ENCODE measurements at regions not wholly inside any gene's neighbourhood (a gene's known extent, or its start where the extent isn't known, plus 50 kb on each side); places are given as distances from the start of the nearest gene placed in this dataset.

DNA sequence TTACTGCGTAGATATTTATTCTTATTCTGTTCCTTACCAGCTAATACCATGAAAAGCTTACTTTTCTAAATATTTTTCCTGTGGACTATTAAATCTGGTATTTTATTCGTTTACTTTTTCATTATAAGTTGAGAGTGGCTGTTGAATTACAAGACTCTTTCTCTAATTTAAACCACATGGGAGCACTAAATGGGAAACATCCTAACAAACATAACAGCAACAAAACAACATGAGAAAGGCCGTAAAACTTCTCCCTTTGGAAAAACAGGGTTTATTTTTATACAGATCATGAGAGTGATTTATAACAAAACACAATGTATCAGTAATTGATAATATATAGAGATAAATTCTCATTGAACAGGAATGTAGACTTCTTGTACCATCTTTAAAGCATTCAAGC lies 1592.1 kb downstream of the EFNB2 start:
- Histone ChIP-seq H3K18ac (ENCODE audit: extremely low read depth, low read length) (no peak overlapping the region), H3K9ac (replicated peaks in 1 of 4; ENCODE audit: extremely low read depth in 1 of 4, low read depth in 3 of 4, low read length in 3 of 4) (no peak overlapping the region), H2AFZ (ENCODE audit: low read length) (no peak overlapping the region), H3K79me1 (ENCODE audit: low read depth, low read length) (no peaks in the 10 kb centered on the region), H3K56ac (replicated peaks; ENCODE audit: insufficient read length, low read depth, low read length) (no peak overlapping the region), H3K27ac (ENCODE audit: low read depth, low read length) (no peak overlapping the region), H3K23me2 (ENCODE audit: low read depth, low read length) (no peaks in the 10 kb centered on the region), H2BK20ac (ENCODE audit: low read length) (no peak overlapping the region), H2BK12ac (ENCODE audit: low read depth, low read length) (no peak overlapping the region), H3K4me3 (ENCODE audit: extremely low read depth in 1 of 4, insufficient read depth in 2 of 4, low read depth in 3 of 4, low read length in 4 of 4) (no peak overlapping the region), H3K14ac (ENCODE audit: insufficient read length) (no peak overlapping the region), H3K4me2 (ENCODE audit: insufficient read depth in 1 of 2, low read depth in 2 of 2, low read length in 2 of 2) (no peak overlapping the region), H3K4me1 (replicated peaks in 1 of 4; ENCODE audit: control insufficient read depth in 3 of 4, insufficient read depth in 4 of 4, low read length in 3 of 4) (no peaks in the 10 kb centered on the region), H2BK120ac (replicated peaks; ENCODE audit: low read depth, low read length) (no peak overlapping the region), H3K9me3 (ENCODE audit: insufficient read depth in 2 of 2, low read depth in 1 of 2, low read length in 1 of 2) (no peaks in the 10 kb centered on the region), H4K8ac (ENCODE audit: extremely low read depth, insufficient read depth, low read length) (no peak overlapping the region), H4K91ac (replicated peaks; ENCODE audit: insufficient read length, low read length) (no peak overlapping the region), H2AK5ac (ENCODE audit: low read depth, low read length) (no peak overlapping the region), H3K79me2 (ENCODE audit: control insufficient read depth in 1 of 2, insufficient read depth in 2 of 2, low read length in 2 of 2) (no peaks in the 10 kb centered on the region), H4K20me1 (replicated peaks in 1 of 2; ENCODE audit: control insufficient read depth in 1 of 2, insufficient read depth in 2 of 2, low read length in 2 of 2) (no peaks in the 10 kb centered on the region), H2BK15ac (ENCODE audit: low read length) (no peak overlapping the region), H3K27me3 (replicated peaks in 1 of 4; ENCODE audit: control insufficient read depth in 3 of 4, extremely low read depth in 1 of 4, insufficient read depth in 3 of 4, low read length in 3 of 4) (no peaks in the 10 kb centered on the region), H3K36me3 (ENCODE audit: control insufficient read depth in 2 of 4, insufficient read depth in 4 of 4, low read length in 3 of 4) (no peaks in the 10 kb centered on the region), H3K4ac (replicated peaks; ENCODE audit: insufficient read length, low read depth, low read length) (no peak overlapping the region), H2BK5ac (ENCODE audit: low read depth, low read length) (no peak overlapping the region), H4K5ac (ENCODE audit: insufficient read length, low read depth, low read length) (no peak overlapping the region), H3K23ac (ENCODE audit: insufficient read length) (no peak overlapping the region)
- ChIA-PET POLR2A (ENCODE audit: partially characterized antibody) (no interaction called here), CTCF (ENCODE audit: partially characterized antibody) (no interaction called here)
- WGBS, 2 experiments (ENCODE audit: extremely low coverage in 1 of 2, insufficient coverage in 1 of 2, insufficient read length in 1 of 2, insufficient replicate concordance in 2 of 2, low coverage in 1 of 2, low lambda C conversion rate in 2 of 2, missing lambda C conversion rate in 1 of 2): 92% methylated on average over 3 of the region's 3 CpGs; no CpG with 5 or more reads in 1 of the 2 experiments
- DNase-seq (ENCODE audit: low read depth in 1 of 2, low spot score in 2 of 2): no peak
- no peak for FAIRE-seq
- TF ChIP-seq GABPA (IDR thresholded peaks at IDR 0.05; ENCODE audit: borderline replicate concordance, insufficient read depth, low read length): no peak
- TF ChIP-seq, protein P1, sequence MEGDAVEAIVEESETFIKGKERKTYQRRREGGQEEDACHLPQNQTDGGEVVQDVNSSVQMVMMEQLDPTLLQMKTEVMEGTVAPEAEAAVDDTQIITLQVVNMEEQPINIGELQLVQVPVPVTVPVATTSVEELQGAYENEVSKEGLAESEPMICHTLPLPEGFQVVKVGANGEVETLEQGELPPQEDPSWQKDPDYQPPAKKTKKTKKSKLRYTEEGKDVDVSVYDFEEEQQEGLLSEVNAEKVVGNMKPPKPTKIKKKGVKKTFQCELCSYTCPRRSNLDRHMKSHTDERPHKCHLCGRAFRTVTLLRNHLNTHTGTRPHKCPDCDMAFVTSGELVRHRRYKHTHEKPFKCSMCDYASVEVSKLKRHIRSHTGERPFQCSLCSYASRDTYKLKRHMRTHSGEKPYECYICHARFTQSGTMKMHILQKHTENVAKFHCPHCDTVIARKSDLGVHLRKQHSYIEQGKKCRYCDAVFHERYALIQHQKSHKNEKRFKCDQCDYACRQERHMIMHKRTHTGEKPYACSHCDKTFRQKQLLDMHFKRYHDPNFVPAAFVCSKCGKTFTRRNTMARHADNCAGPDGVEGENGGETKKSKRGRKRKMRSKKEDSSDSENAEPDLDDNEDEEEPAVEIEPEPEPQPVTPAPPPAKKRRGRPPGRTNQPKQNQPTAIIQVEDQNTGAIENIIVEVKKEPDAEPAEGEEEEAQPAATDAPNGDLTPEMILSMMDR (IDR thresholded peaks at IDR 0.05; ENCODE audit: control extremely low read depth in 1 of 3, insufficient read depth in 1 of 3, low read depth in 1 of 3, low read length in 3 of 3): no peak
- TF ChIP-seq CREB1 (IDR thresholded peaks at IDR 0.05): no peak
- no peak for TF ChIP-seq RAD21 (IDR thresholded peaks at IDR 0.05 in 1 of 2, conservative IDR thresholded peaks at IDR 0.05 in 1 of 2; ENCODE audit: low read depth in 2 of 2, low read length in 2 of 2)
- no peak for TF ChIP-seq YY1 (IDR thresholded peaks at IDR 0.05; ENCODE audit: low read depth, low read length)
- TF ChIP-seq POU5F1 (IDR thresholded peaks at IDR 0.05; ENCODE audit: low read depth, low read length): no peak
- TF ChIP-seq HDAC2 (IDR thresholded peaks at IDR 0.05; ENCODE audit: borderline replicate concordance in 1 of 2, low read depth in 2 of 2, low read length in 2 of 2): no peak
- TF ChIP-seq ASH2L (IDR thresholded peaks at IDR 0.05; ENCODE audit: low read length): no peak
- TF ChIP-seq CBX5 (IDR thresholded peaks at IDR 0.05; ENCODE audit: low read depth, low read length): no peak
